GM19372 (cell line): ENCODE measurements at regions not wholly inside any gene's neighbourhood (a gene's known extent, or its start where the extent isn't known, plus 50 kb on each side); places are given as distances from the start of the nearest gene placed in this dataset.

ENCODE experiments used
- ATAC-seq: cut with Tn5 transposase; IDR thresholded peaks from one replicate; pipeline ENCODE4 v1.9.1; 2021; ENCODE audit warnings: mild to moderate bottlenecking, low read depth, moderate library complexity; ENCODE audit not compliant: unreplicated experiment

- ATAC-seq, result no peak
These were observed 621.0 kb downstream of the NPHP4 start for GRCh38 chr1:5371270-5371669.

- ATAC-seq, result no peak
These were observed 621.9 kb downstream of the NPHP4 start for GRCh38 chr1:5370311-5370710.

GRCh38 chr1:5369223-5369622 lies 623.0 kb downstream of the NPHP4 start:
- ATAC-seq, result no peak

- ATAC-seq, result no peak
These were observed 624.0 kb downstream of the NPHP4 start for GRCh38 chr1:5368201-5368600.

GRCh38 chr1:5367306-5367705 lies 624.9 kb downstream of the NPHP4 start:
- no peak for ATAC-seq

- ATAC-seq, result no peak
These were observed 626.5 kb downstream of the NPHP4 start for GRCh38 chr1:5365751-5366150.

GRCh38 chr1:5364591-5364990 lies 627.6 kb downstream of the NPHP4 start:
- ATAC-seq, result no peak

- ATAC-seq, result no peak
These were observed 637.5 kb downstream of the NPHP4 start for GRCh38 chr1:5354681-5355080.

- ATAC-seq, result no peak
These were observed 640.9 kb downstream of the NPHP4 start for GRCh38 chr1:5351366-5351765.

GRCh38 chr1:5349526-5349925 lies 642.7 kb downstream of the NPHP4 start:
- no peak for ATAC-seq

- no peak for ATAC-seq
These were observed 643.3 kb downstream of the NPHP4 start for GRCh38 chr1:5348732-5349465.

GRCh38 chr1:5347726-5348125 lies 644.5 kb downstream of the NPHP4 start:
- ATAC-seq, result no peak

GRCh38 chr1:5345556-5345955 lies 646.7 kb downstream of the NPHP4 start:
- no peak for ATAC-seq

GRCh38 chr1:5343256-5344020 lies 648.8 kb downstream of the NPHP4 start:
- ATAC-seq, result no peak

GRCh38 chr1:5342830-5343229 lies 649.4 kb downstream of the NPHP4 start:
- ATAC-seq, result no peak

- ATAC-seq, result no peak
These were observed 650.1 kb downstream of the NPHP4 start for GRCh38 chr1:5342172-5342571.

- ATAC-seq, result no peak
These were observed 650.8 kb downstream of the NPHP4 start for GRCh38 chr1:5341471-5341870.

- no peak for ATAC-seq
These were observed 651.6 kb downstream of the NPHP4 start for GRCh38 chr1:5340560-5341130.

- ATAC-seq, result no peak
These were observed 653.8 kb downstream of the NPHP4 start for GRCh38 chr1:5338466-5338865.

GRCh38 chr1:5333291-5333690 lies 658.9 kb downstream of the NPHP4 start:
- ATAC-seq, result no peak

GRCh38 chr1:5331101-5331500 lies 661.1 kb downstream of the NPHP4 start:
- no peak for ATAC-seq
